GM18498 (cell line): ENCODE measurements at regions not wholly inside any gene's neighbourhood (a gene's known extent, or its start where the extent isn't known, plus 50 kb on each side); places are given as distances from the start of the nearest gene placed in this dataset.

Experiments
- ATAC-seq: cut with Tn5 transposase; IDR thresholded peaks from one replicate; pipeline ENCODE4 v1.9.1; 2021; ENCODE audit warnings: mild to moderate bottlenecking, moderate library complexity; ENCODE audit not compliant: unreplicated experiment

DNA sequence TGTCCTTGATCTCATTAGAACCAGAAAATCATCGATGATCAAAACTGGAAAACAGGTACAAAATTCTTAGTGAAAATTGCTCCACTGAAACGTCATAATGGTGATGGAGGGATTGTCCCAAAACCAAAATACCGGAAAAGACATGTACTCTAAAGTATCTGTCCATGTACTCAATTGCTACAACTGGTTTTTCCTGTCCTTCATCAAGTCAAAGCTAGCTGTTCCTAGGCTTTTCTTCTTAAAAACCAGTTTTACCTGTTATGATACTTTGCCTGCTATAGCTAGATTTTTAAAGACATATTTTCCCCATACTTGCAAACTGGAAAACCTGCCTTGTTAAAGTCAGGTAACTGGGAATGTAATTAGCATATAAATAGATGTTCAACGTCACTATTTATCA lies 50.5 kb upstream of the LRRC1 start:
- ATAC-seq, result no peak

- ATAC-seq, result no peak
Measured at GRCh38 chr6:53741034-53741823, 53.6 kb upstream of the LRRC1 start.

- ATAC-seq, result no peak
Measured at GRCh38 chr6:53737746-53738145, 57.1 kb upstream of the LRRC1 start.

GRCh38 chr6:53735896-53736295 lies 58.9 kb upstream of the LRRC1 start:
- no peak for ATAC-seq

DNA sequence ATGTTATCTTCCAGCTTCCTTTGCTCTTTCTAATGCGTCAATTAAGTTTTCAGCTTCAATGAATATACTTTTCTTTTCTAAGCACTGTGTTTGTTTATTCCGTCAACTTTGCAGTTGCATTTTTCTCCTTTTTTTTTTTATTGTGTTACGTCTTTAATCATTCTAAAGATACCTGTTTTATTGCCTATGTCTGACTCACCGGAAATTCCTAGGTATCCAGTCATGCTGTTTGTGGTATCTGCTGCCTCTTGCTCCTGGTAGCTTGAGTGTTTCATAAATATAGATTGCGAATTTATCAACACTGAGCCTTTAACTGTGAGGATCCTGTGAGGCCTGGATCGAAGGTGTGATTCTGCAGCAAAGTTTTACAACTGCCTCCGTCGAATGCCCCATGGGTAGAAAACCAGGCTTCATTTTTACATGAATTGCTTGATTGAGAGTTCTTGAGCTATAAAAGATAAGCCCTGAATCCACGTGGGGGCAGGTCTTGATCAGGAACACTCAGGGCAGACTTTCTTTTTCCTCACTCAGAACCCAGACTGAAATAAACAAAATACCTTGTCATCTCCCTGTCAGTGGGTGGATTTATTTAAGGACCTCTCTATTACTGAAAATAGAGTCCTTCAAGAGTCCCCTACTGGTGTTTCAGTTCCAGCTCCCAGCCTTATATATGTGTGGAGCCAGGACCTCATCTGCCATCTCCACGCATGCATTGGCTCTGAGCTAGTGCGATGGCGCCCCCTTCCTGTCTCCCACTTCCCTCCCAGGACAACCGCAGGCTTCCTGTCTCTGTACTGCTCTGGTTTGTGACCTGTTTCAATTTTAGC lies 60.1 kb upstream of the LRRC1 start:
- no peak for ATAC-seq

DNA sequence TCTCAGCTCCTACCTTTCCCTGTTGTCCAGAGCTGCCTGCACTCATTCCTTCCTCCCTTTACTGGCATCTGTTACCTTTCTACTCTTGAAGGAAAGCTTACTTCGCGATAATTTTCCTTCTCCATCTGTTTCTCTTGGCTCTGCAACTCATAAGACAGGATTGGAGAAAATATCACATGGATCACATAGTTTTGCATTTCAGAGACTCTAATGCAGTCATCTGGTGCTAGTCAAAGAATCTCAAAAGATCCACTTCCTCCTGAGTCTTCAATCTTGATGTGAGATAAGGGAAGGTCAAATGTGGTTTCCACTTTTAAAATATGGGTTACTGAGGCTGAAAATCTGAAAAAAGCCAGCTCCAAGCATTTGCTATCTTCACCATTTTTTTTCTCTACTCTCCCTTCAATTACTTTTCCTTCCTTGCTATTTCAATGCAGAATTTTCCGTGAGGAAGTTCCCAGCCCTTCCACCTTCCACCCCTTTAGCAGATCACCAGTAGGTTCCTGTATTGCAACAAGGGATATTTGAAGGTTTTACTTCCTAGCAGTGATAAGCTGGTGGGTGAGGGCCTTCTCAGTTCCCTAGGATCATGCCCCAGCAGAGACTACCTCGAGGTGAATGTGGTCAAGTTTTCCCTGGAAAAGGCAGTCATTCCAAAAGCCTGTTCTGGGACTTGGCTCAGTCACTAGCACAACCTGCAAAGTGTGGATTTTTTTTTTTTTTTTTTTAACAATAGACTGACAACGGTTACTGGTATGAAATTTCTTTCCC lies 62.8 kb upstream of the LRRC1 start:
- ATAC-seq, result no peak

- no peak for ATAC-seq
Measured at GRCh38 chr6:53730767-53731166, 64.0 kb upstream of the LRRC1 start.

DNA sequence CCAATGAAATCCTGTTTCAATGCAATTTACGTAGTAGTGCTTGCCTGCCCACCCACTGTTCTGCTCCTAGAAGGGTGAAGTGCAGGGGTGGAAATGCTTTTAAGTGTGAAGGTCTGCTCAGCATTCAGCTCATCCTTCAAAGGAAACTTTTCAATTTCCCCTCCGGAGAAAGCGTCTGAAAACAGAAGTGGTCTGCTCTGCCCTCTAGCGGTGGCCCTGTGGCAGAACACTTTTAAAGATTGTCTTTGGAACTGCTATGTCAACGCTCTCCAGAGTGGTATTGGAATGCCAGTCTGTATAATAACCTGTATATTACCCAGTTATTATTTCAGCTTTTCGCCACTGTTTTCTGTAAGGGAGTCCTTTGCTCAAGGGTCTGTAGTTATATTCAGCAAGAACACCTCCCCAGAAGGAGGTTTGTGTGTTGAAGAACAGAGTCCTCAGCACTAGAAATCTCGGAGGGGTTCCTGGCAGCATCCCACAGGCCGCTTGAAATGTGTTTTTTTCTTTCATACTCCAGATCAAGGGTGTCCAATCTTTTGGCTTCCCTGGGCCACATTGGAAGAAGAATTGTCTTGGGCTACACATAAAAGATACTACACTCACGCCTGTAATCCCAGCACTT lies 63.1 kb upstream of the KLHL31 start:
- ATAC-seq, result peak; percentile 67

DNA sequence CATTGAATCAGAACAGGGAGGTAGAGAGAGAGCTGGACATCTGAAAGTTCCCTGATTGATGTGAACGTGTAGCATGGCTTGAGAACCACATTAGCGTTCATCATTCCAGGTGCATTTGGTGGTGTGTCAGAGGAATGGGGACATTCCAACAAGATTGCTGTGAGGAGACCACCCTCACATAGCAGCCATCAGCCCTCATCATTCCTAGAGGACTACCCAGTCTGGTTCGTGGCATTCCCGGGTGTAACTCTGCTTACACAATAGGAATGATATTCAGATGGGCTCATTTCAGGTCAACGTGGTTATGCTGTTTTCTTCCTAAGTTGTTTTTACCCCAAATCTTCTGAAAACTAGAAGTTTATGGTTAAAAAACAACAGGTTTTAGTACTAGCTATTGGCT lies 62.2 kb upstream of the KLHL31 start:
- ATAC-seq, result no peak

- peak; percentile 88 for ATAC-seq
Measured at GRCh38 chr6:53725791-53726575, 60.4 kb upstream of the KLHL31 start.

- no peak for ATAC-seq
Measured at GRCh38 chr6:53724501-53724900, 58.9 kb upstream of the KLHL31 start.

DNA sequence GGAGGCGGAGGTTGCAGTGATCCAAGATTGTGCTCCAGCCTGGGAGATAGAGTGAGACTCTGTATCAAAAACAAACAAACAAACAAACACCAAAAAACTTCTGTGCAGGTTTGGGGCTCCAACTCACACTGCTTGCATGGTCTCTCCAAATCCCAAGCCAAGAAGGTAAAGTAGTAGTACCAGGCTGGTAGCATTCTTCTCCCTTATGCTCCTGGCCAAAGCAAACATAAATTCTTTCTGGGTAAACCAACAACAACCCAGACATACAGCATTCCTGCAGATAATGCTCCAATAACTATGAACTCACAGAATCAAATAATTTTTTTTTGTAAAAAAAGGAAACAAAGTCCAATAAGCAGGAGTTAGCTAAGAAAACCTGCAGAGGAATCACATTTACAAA lies 57.8 kb upstream of the KLHL31 start:
- ATAC-seq, result no peak

DNA sequence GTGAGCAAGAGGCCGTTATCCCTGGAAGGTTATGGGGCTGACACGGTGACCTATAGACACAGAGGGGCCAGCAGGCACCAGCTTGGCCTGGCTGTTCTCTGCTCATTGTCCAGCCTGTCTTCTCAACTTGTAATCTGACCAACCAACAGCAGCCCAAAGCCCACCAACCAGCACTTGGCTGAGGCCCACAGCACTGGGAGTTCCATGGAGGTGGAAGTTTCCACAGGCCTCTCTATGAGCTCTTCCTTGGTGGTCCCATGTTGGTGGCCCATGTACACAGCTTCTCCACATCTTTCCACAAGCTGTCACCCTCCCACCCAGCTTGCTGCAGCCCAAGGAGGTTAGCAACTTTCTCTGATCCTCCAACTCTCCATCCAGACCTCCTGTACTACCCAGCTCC lies 56.2 kb upstream of the KLHL31 start:
- no peak for ATAC-seq

GRCh38 chr6:53718597-53719460 lies 53.3 kb upstream of the KLHL31 start:
- peak; percentile 96 for ATAC-seq

DNA sequence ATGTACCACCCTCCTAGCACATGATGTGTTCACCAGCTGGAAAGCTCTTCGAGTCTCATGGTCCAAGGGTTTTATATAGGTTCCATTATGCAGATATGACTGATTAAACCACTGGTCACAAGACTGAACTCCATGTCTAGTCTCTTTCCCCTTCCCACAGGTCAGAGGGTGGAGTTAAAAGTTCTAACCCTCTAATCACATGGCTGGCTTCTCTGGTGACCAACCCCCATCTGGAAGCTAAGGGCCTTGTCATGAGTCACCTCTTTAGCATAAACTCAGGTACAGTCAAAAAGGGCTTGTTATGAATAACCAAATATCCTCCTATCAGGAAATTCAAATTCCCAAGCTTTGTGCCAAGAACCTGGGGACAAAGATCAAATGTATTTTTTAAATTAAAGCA lies 52.0 kb upstream of the KLHL31 start:
- ATAC-seq, result no peak

DNA sequence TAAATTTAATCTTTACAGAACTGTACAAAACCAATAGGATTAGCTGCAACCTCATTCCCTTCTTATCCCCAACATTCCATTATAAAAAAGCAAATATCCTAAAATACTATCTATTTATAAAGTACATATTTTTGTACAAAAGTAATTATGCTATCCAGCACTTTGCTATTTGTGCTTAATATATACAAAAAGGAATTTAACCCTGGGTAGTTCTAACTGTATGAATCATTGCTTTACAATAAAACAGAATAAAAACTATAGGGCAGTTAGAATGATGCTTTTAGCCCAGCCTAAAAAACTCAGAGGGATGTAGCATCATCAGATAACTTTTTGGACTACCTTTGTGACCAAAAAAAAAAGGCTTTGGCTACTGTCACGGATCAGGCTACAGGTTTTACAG lies 49.9 kb upstream of the KLHL31 start:
- no peak for ATAC-seq
